DND-41 (cell line): ENCODE measurements at regions not wholly inside any gene's neighbourhood (a gene's known extent, or its start where the extent isn't known, plus 50 kb on each side); places are given as distances from the start of the nearest gene placed in this dataset.

Source experiments
- CTCF ChIP-seq: IDR thresholded peaks from 2 replicates; pipeline ENCODE4 v1.5.1; 2012; ENCODE audit warnings: borderline replicate concordance, low read length, moderate library complexity, mild to moderate bottlenecking; ENCODE audit not compliant: poor library complexity, severe bottlenecking; ENCODE audit errors: extremely low read depth
- EZH2 ChIP-seq: IDR thresholded peaks from 3 replicates; pipeline ENCODE4 v1.6.1; 2012; ENCODE audit warnings: borderline replicate concordance, low read depth, mild to moderate bottlenecking, moderate library complexity, low read length, inconsistent platforms; ENCODE audit not compliant: severe bottlenecking

GRCh38 chr18:27696148-27696547 is 480.8 kb downstream of the CDH2 start:
- TF ChIP-seq EZH2 = no peak
- TF ChIP-seq CTCF = no peak
